Femur (tissue), 1 donor: ENCODE measurements at regions not wholly inside any gene's neighbourhood (a gene's known extent, or its start where the extent isn't known, plus 50 kb on each side); places are given as distances from the start of the nearest gene placed in this dataset.

ENCODE experiments used
- DNase-seq: peaks from one replicate; pipeline ENCODE4 v3.0.0-alpha.2; 2017

GRCh38 chr3:104820959-104821358 lies 545.8 kb upstream of the ALCAM start:
- no peak for DNase-seq

DNA sequence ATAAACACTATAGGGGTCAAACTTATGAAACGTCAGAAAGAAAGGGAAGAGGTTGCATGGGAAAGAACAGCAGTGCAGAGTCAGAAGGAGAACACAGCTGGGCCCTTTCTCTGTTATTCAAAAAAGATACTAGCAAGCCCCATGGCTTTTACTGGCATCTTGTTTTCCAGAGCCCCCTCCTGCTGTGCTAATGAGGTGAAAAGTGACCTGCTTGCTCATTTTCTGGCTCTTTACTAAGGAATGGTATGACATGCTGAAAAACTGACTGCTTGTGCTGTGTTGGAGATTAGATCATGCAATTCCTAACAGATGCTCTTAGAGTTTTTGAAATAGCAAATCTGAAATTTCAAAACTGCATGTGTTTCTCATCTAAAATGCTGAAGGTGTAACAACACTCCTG lies 541.6 kb upstream of the ALCAM start:
- DNase-seq, result peak; percentile 23

DNA sequence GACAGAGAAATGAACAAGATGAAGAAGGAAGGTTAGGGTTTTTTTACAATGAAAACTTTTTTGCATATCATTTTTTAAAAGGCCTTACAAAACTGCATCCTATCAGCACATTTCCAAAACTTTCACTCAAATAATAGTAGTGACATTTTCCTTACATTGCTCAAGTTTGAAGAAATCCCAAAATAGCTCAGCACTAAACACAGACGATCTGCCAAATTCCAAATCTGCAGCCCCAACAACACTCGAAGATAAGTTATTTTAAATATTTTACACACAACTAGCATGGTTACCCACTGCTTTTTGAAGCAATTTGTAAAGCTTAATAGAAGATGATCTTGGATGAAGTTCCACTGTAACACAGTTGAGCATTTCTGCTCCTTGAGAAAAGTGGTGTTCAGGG lies 535.6 kb upstream of the ALCAM start:
- no peak for DNase-seq

DNA sequence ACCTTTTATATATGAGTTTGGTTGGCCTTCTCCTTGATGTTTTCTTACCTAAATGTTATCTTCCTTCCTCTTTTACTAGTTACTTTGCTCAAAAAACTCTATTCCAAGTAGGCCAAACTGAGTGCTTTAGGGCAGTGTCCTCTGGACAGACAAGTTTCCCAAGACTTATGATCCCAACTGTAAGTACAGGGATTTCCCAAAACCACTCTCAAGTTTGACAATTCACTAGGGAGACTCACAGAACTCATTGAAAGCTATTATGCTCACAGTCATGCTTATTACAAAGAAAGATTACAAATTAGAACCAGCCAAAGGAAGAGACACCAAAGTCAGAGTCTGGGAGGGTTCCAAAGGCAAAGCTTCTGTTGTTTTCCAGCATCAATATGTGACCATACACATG lies 534.2 kb upstream of the ALCAM start:
- DNase-seq, result no peak

GRCh38 chr3:104835376-104835775 lies 531.3 kb upstream of the ALCAM start:
- DNase-seq, result no peak

DNA sequence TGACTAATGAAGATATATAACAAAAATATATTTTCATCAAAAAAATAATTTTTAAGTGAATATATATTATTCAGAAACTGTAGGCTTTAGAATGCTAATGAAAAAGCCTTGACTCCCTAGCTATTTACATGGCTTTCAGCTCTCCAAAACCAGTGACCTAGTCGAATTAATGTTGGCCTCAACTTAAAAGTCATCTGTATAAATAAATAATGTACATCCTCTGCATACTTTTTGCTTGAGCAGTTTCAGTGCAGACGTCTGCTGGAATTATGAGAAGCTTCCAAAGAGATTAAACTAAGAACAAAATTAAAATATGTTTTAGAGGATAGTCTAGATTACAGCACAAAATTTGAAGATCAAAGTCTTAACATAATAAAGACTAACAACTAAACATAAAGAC lies 520.4 kb upstream of the ALCAM start:
- no peak for DNase-seq

- no peak for DNase-seq
These were observed 517.6 kb upstream of the ALCAM start for GRCh38 chr3:104849070-104849469.

- DNase-seq, result no peak
These were observed 512.2 kb upstream of the ALCAM start for GRCh38 chr3:104854468-104854867.

DNA sequence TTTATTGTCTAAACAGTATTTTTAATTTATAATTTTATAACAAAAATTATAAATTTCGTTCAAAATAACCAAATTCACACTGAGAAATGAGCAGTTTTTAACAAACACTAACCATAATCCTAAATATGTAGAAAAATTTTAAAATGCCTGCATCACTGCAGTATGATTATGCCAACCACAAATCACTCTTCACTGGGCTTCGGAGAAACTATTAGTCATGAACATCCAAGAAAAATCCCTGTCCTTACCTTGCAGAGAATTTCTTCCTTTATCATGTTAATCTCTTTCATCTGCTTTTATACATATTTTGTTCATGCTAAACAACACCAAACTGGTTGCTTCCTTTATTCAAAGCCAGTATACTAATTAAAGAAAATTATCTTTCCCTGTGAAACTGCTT lies 511.0 kb upstream of the ALCAM start:
- no peak for DNase-seq

DNA sequence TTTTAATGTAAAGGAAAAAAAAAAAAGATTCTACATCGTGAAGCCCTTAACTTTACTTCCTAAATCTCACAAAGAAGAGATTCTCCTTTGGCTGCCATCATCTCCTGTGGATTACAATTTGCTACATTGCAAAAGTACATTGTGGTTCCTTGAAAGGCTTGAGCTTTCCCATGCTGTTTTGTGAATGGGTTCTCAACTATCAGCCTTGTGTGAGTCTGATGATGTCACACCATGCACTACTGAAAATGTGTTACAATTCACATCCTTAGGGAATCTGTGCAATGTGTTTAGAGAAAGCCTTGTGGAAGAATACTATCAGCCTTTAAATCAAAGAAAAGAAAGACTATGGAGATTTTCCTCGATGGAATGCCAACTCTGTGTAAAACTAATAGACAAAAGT lies 510.0 kb upstream of the ALCAM start:
- DNase-seq, result no peak

GRCh38 chr3:104868291-104868690 lies 498.4 kb upstream of the ALCAM start:
- no peak for DNase-seq

DNA sequence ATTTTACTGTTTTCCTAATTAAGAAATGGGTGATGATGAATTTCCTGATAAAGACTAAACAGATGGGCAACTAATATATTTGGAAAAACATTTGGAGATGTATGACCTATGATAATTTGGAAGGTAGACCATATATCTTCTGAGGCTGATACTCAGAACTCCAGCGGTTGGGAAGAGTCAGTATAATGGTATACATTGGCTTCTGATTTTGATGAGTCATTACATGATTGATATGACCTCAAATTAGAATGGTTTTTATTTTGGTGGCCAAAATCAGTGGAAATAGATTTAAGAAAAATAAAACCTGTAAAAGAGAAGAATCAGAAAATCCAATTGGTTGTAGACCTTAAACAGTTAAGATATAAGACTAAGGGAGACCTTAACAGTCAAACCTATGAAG lies 496.4 kb upstream of the ALCAM start:
- no peak for DNase-seq

DNA sequence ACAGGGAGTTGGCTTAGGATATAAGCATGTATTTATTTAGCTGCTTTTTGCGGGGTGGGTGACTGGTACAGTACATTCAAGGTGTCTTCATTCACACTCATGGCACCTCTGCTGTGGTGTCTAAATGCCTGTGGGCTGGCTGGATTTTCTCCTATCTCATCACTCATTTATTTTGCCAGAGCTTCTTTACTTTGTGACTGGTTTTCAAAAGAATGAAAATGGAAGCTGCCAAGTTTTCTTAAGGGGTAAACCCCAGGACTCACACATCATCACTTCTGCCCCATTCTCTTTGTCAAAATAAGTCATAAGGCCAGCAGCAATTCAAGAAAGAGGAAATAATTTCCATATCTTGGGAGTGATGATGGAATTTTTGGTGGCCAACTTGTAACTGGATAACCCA lies 493.4 kb upstream of the ALCAM start:
- DNase-seq, result no peak

GRCh38 chr3:104878395-104878794 lies 488.3 kb upstream of the ALCAM start:
- no peak for DNase-seq

GRCh38 chr3:104879919-104880318 lies 486.8 kb upstream of the ALCAM start:
- DNase-seq, result no peak

DNA sequence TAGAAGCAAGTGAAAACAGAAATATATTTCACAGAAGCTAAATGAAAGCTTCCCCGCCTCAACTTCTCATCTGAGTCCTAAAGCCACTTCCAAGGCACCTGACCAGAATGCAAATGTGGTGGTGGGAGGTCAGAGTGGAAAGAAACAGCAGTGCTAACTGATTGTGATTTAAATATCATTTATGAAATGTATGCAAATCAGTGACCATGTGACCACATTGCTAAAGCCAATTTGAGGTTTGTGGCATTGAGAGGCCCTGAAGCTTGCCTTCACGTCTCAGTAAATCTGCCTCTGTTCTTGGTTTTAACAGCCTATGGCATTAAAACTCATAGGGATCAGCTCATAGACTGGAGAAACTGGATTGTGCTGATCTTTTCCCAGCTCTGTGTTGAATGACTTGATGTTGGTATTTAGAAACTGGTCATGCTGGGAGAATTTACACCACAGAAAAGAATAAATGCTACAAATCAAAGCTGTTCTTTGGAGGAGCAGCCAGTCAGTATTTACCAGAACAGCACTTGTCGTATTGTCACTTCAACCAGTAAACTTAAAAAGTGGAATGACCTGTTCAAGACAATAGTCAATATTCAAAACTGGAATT lies 481.4 kb upstream of the ALCAM start:
- DNase-seq, result no peak

GRCh38 chr3:104886220-104886995 lies 480.3 kb upstream of the ALCAM start:
- DNase-seq, result no peak

- no peak for DNase-seq
These were observed 479.6 kb upstream of the ALCAM start for GRCh38 chr3:104887069-104887468.

GRCh38 chr3:104887619-104888018 lies 479.1 kb upstream of the ALCAM start:
- no peak for DNase-seq

DNA sequence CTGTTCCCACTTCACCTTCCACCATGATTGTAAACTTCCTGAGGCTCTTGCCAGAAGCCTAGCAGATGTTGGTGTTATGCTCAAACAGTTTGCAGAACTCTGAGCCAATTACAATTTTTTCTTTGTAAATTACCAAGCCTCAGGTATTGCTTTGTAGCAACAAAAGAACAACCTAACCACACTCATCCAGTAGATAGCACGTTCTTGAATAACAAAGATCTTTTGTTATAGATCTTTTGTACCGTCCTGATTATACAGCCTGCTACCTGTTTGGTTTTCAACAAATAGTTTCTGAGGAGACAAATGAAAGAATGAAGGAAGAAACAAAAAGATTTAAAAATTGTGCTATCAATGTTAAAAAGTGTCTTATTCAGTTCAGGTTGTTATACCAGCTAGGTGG lies 474.7 kb upstream of the ALCAM start:
- no peak for DNase-seq

GRCh38 chr3:104896624-104897023 lies 470.1 kb upstream of the ALCAM start:
- no peak for DNase-seq

GRCh38 chr3:104901396-104901795 lies 465.3 kb upstream of the ALCAM start:
- DNase-seq, result no peak

GRCh38 chr3:104903064-104903463 lies 463.6 kb upstream of the ALCAM start:
- DNase-seq, result no peak

GRCh38 chr3:104906001-104906639 lies 460.6 kb upstream of the ALCAM start:
- DNase-seq, result no peak
